ENCODE measurements at regions not wholly inside any gene's neighbourhood (a gene's known extent, or its start where the extent isn't known, plus 50 kb on each side); places are given as distances from the start of the nearest gene placed in this dataset.

GRCh38 chr2:192288295-192288694 is 93.6 kb upstream of the TMEFF2 start:
- no peak overlapping the region for H3K18ac ChIP-seq (ENCODE audit: low read depth in 1 of 2, low read length in 2 of 2)
- no peak overlapping the region for H4K8ac ChIP-seq (ENCODE audit: low read length)
- H3K4me1 ChIP-seq (ENCODE audit: control insufficient read depth, insufficient read depth, low read depth, low read length), result no peaks in the 10 kb centered on the region
- H3K4ac ChIP-seq (ENCODE audit: low read depth in 1 of 2, low read length in 2 of 2), result no peak overlapping the region
- no peaks in the 10 kb centered on the region for H3K9me3 ChIP-seq (ENCODE audit: control insufficient read depth, low read length)
- H2BK12ac ChIP-seq (ENCODE audit: low read length in 2 of 2), result no peak overlapping the region
- no peak overlapping the region for H3K27ac ChIP-seq (ENCODE audit: low read length, poor library complexity, severe bottlenecking)
- H2AFZ ChIP-seq (ENCODE audit: low read depth, low read length), result no peak overlapping the region
- no peak overlapping the region for H2BK120ac ChIP-seq (ENCODE audit: low read depth, low read length)
- H3K4me3 ChIP-seq (ENCODE audit: insufficient read depth in 1 of 2, low read depth in 1 of 2, low read length in 2 of 2), result no peak overlapping the region
- H3K36me3 ChIP-seq (ENCODE audit: control insufficient read depth in 1 of 2, insufficient read depth in 2 of 2, low read depth in 1 of 2, low read length in 2 of 2), result no peaks in the 10 kb centered on the region
- H3K79me1 ChIP-seq (replicated peaks; ENCODE audit: low read length, poor library complexity, severe bottlenecking), result no peaks in the 10 kb centered on the region
- H2AK5ac ChIP-seq (ENCODE audit: low read length, severe bottlenecking), result no peak overlapping the region
- no peak overlapping the region for H2BK15ac ChIP-seq (ENCODE audit: low read depth, poor library complexity, severe bottlenecking)
- WGBS, result no CpG with 5 or more reads among the region's 2 CpGs
- H3K9ac ChIP-seq (ENCODE audit: low read length), result no peak overlapping the region
- H2BK5ac ChIP-seq (ENCODE audit: low read depth, low read length, poor library complexity, severe bottlenecking), result no peak overlapping the region
- no peak overlapping the region for H3K14ac ChIP-seq (ENCODE audit: low read length in 2 of 2)
- H4K91ac ChIP-seq (ENCODE audit: low read length), result no peak overlapping the region
- no peak overlapping the region for H3K23ac ChIP-seq (ENCODE audit: low read length in 2 of 2)
- DNase-seq, result no peak
- H3K27me3 ChIP-seq (ENCODE audit: control insufficient read depth in 1 of 2, insufficient read depth in 1 of 2, low read length in 2 of 2), result no peaks in the 10 kb centered on the region
- H3K4me2 ChIP-seq (ENCODE audit: low read length, poor library complexity, severe bottlenecking), result no peak overlapping the region

GRCh38 chr2:192286093-192286701 is 91.5 kb upstream of the TMEFF2 start:
- Histone ChIP-seq H3K23ac (ENCODE audit: low read length in 2 of 2) (no peak overlapping the region), H3K4me1 (ENCODE audit: control insufficient read depth, insufficient read depth, low read depth, low read length) (no peaks in the 10 kb centered on the region), H3K4me2 (ENCODE audit: low read length, poor library complexity, severe bottlenecking) (no peak overlapping the region), H3K4ac (ENCODE audit: low read depth in 1 of 2, low read length in 2 of 2) (no peak overlapping the region), H2BK15ac (ENCODE audit: low read depth, poor library complexity, severe bottlenecking) (no peak overlapping the region), H3K36me3 (ENCODE audit: control insufficient read depth in 1 of 2, insufficient read depth in 2 of 2, low read depth in 1 of 2, low read length in 2 of 2) (no peaks in the 10 kb centered on the region), H4K8ac (ENCODE audit: low read length) (no peak overlapping the region), H2BK120ac (ENCODE audit: low read depth, low read length) (no peak overlapping the region), H3K79me1 (replicated peaks; ENCODE audit: low read length, poor library complexity, severe bottlenecking) (no peaks in the 10 kb centered on the region), H2AFZ (ENCODE audit: low read depth, low read length) (no peak overlapping the region), H4K91ac (ENCODE audit: low read length) (no peak overlapping the region), H3K9ac (ENCODE audit: low read length) (no peak overlapping the region), H3K27ac (ENCODE audit: low read length, poor library complexity, severe bottlenecking) (no peak overlapping the region), H3K18ac (ENCODE audit: low read depth in 1 of 2, low read length in 2 of 2) (no peak overlapping the region), H2AK5ac (ENCODE audit: low read length, severe bottlenecking) (no peak overlapping the region), H3K27me3 (ENCODE audit: control insufficient read depth in 1 of 2, insufficient read depth in 1 of 2, low read length in 2 of 2) (no peaks in the 10 kb centered on the region), H3K14ac (ENCODE audit: low read length in 2 of 2) (no peak overlapping the region), H3K9me3 (ENCODE audit: control insufficient read depth, low read length) (no peaks in the 10 kb centered on the region), H3K4me3 (ENCODE audit: insufficient read depth in 1 of 2, low read depth in 1 of 2, low read length in 2 of 2) (no peak overlapping the region), H2BK12ac (ENCODE audit: low read length in 2 of 2) (no peak overlapping the region), H2BK5ac (ENCODE audit: low read depth, low read length, poor library complexity, severe bottlenecking) (no peak overlapping the region)
- WGBS, result 95% methylated on average over 1 of the region's 3 CpGs
- DNase-seq, result peak; percentile 45

- H3K18ac ChIP-seq (ENCODE audit: low read depth in 1 of 2, low read length in 2 of 2), result no peak overlapping the region
- no peak overlapping the region for H2AFZ ChIP-seq (ENCODE audit: low read depth, low read length)
- H4K91ac ChIP-seq (ENCODE audit: low read length), result no peak overlapping the region
- no peaks in the 10 kb centered on the region for H3K4me1 ChIP-seq (ENCODE audit: control insufficient read depth, insufficient read depth, low read depth, low read length)
- H3K14ac ChIP-seq (ENCODE audit: low read length in 2 of 2), result no peak overlapping the region
- no peak overlapping the region for H3K4me2 ChIP-seq (ENCODE audit: low read length, poor library complexity, severe bottlenecking)
- H2BK5ac ChIP-seq (ENCODE audit: low read depth, low read length, poor library complexity, severe bottlenecking), result no peak overlapping the region
- no peak overlapping the region for H3K27ac ChIP-seq (ENCODE audit: low read length, poor library complexity, severe bottlenecking)
- H3K36me3 ChIP-seq (ENCODE audit: control insufficient read depth in 1 of 2, insufficient read depth in 2 of 2, low read depth in 1 of 2, low read length in 2 of 2), result no peaks in the 10 kb centered on the region
- H3K4me3 ChIP-seq (ENCODE audit: insufficient read depth in 1 of 2, low read depth in 1 of 2, low read length in 2 of 2), result no peak overlapping the region
- no peak overlapping the region for H3K9ac ChIP-seq (ENCODE audit: low read length)
- H3K27me3 ChIP-seq (ENCODE audit: control insufficient read depth in 1 of 2, insufficient read depth in 1 of 2, low read length in 2 of 2), result no peaks in the 10 kb centered on the region
- H3K79me1 ChIP-seq (replicated peaks; ENCODE audit: low read length, poor library complexity, severe bottlenecking), result no peaks in the 10 kb centered on the region
- no peaks in the 10 kb centered on the region for H3K9me3 ChIP-seq (ENCODE audit: control insufficient read depth, low read length)
- H2AK5ac ChIP-seq (ENCODE audit: low read length, severe bottlenecking), result no peak overlapping the region
- 97% methylated on average over 1 of the region's 1 CpG for WGBS
- no peak overlapping the region for H2BK120ac ChIP-seq (ENCODE audit: low read depth, low read length)
- no peak overlapping the region for H3K23ac ChIP-seq (ENCODE audit: low read length in 2 of 2)
- H3K4ac ChIP-seq (ENCODE audit: low read depth in 1 of 2, low read length in 2 of 2), result no peak overlapping the region
- H4K8ac ChIP-seq (ENCODE audit: low read length), result no peak overlapping the region
- H2BK15ac ChIP-seq (ENCODE audit: low read depth, poor library complexity, severe bottlenecking), result no peak overlapping the region
- H2BK12ac ChIP-seq (ENCODE audit: low read length in 2 of 2), result no peak overlapping the region
- no peak for DNase-seq
Measured at GRCh38 chr2:192283450-192283849, 88.7 kb upstream of the TMEFF2 start.

DNA sequence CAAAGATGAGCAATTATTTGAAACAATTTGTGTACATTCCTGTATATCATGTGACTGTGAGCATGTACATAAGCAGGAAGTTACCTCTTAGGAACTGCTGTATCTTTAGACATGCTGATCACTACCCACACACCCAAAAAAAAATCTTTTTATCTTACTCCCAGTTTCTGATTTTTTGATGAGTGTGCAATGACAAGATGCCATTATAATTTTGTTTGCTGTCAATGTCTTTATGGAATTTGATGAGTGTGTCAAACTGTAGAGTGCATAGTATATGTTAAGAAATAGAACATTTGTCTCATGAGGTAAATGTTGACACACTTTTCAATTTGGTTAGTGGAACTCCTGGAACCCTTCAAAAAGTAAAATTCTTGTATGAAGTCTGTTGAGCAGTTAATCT is 84.0 kb upstream of the TMEFF2 start:
- Histone ChIP-seq H4K91ac (ENCODE audit: low read length) (no peak overlapping the region), H2BK12ac (ENCODE audit: low read length in 2 of 2) (no peak overlapping the region), H2BK5ac (ENCODE audit: low read depth, low read length, poor library complexity, severe bottlenecking) (no peak overlapping the region), H3K9me3 (ENCODE audit: control insufficient read depth, low read length) (no peaks in the 10 kb centered on the region), H2AFZ (ENCODE audit: low read depth, low read length) (no peak overlapping the region), H3K4me1 (ENCODE audit: control insufficient read depth, insufficient read depth, low read depth, low read length) (no peaks in the 10 kb centered on the region), H3K36me3 (ENCODE audit: control insufficient read depth in 1 of 2, insufficient read depth in 2 of 2, low read depth in 1 of 2, low read length in 2 of 2) (no peaks in the 10 kb centered on the region), H2AK5ac (ENCODE audit: low read length, severe bottlenecking) (no peak overlapping the region), H3K4ac (ENCODE audit: low read depth in 1 of 2, low read length in 2 of 2) (no peak overlapping the region), H3K18ac (ENCODE audit: low read depth in 1 of 2, low read length in 2 of 2) (no peak overlapping the region), H3K9ac (ENCODE audit: low read length) (no peak overlapping the region), H3K79me1 (replicated peaks; ENCODE audit: low read length, poor library complexity, severe bottlenecking) (no peaks in the 10 kb centered on the region), H3K14ac (ENCODE audit: low read length in 2 of 2) (no peak overlapping the region), H3K27me3 (ENCODE audit: control insufficient read depth in 1 of 2, insufficient read depth in 1 of 2, low read length in 2 of 2) (no peaks in the 10 kb centered on the region), H2BK15ac (ENCODE audit: low read depth, poor library complexity, severe bottlenecking) (no peak overlapping the region), H4K8ac (ENCODE audit: low read length) (no peak overlapping the region), H3K27ac (ENCODE audit: low read length, poor library complexity, severe bottlenecking) (no peak overlapping the region), H3K4me3 (ENCODE audit: insufficient read depth in 1 of 2, low read depth in 1 of 2, low read length in 2 of 2) (no peak overlapping the region), H3K23ac (ENCODE audit: low read length in 2 of 2) (no peak overlapping the region), H3K4me2 (ENCODE audit: low read length, poor library complexity, severe bottlenecking) (no peak overlapping the region), H2BK120ac (ENCODE audit: low read depth, low read length) (no peak overlapping the region)
- DNase-seq, result no peak
